ENCODE measurements at regions not wholly inside any gene's neighbourhood (a gene's known extent, or its start where the extent isn't known, plus 50 kb on each side); places are given as distances from the start of the nearest gene placed in this dataset.

DNA sequence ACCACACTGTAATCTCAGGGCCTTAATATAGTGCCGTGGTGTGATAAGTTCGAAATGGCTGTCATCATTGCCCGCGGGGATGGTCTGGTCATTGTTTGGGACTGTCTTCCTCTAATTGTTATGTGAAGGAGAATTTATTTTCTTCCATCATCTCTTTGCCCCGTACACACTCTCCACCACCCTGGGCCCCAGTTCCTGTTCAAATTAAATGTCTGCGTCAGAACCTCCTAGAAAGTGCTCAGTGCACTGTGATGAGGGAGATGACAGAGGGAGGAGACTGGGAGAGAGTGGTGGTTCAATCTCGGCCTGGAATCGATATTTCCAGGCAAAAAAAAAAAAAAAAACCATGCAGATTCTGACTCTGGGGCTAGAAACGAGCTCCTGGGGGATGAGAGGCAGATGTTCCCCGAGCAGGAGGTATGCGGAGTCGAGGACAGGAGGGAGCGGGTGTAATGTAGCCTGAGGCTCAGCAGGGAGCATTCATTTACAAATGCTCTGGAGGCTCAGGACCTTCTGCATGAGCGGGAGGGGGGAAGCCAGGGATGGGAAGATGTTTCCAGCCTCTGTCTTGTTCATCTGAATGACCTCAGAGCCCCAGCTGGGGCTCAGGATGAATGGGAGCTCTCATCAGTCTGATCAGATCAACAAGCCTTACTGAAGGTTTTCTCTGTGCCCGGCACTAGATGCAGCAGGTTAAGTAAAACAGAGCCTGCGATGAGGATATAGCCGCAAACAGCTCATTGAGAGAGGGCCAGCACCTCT is 219.5 kb downstream of the TBX5 start:
- no peaks in the 10 kb centered on the region for H4K20me1 ChIP-seq (replicated peaks; ENCODE audit: control insufficient read depth, insufficient read depth, low read length)
- ChIA-PET POLR2A (interaction anchor here (0.6 kb wide), 1 partner anchor 1062 kb away, joined by 3 read pairs; no protein-coding TSS in a partner anchor), CTCF (ENCODE audit: low intra/inter-chr PET ratio) (no interaction called here)
- 4% methylated on average over 17 of the region's 17 CpGs for WGBS (ENCODE audit: insufficient coverage, low coverage, missing lambda C conversion rate)
- ATAC-seq (no peak), DNase-seq (ENCODE audit: extremely low read depth in 1 of 4, low spot score in 3 of 4) (no peak), FAIRE-seq (no peak)
- H3K27ac ChIP-seq (ENCODE audit: extremely low read depth, low read depth, low read length) = no peak overlapping the region
- H3K79me2 ChIP-seq (ENCODE audit: control insufficient read depth, insufficient read depth, low read length) = no peaks in the 10 kb centered on the region
- H3K4me3 ChIP-seq = no peak overlapping the region
- no peaks in the 10 kb centered on the region for H3K4me1 ChIP-seq (replicated peaks in 1 of 2; ENCODE audit: control insufficient read depth in 2 of 2, insufficient read depth in 2 of 2, low read length in 2 of 2)
- in situ Hi-C loops (cut with MboI) = no loop called here
- H3K9me3 ChIP-seq (replicated peaks; ENCODE audit: control insufficient read depth, insufficient read depth, low read depth, low read length) = no peaks in the 10 kb centered on the region
- H3K4me2 ChIP-seq (ENCODE audit: insufficient read depth, low read length) = no peak overlapping the region
- H3K9me1 ChIP-seq (ENCODE audit: control insufficient read depth, insufficient read depth, low read length) = no peaks in the 10 kb centered on the region
- no TSS peak for BruUV-seq (replicated peaks)
- intact Hi-C loops (cut with micrococcal nuclease) = no loop called here
- no peak overlapping the region for H3K9ac ChIP-seq (ENCODE audit: insufficient read depth in 1 of 2, low read depth in 2 of 2, low read length in 2 of 2)
- TF ChIP-seq ETV1 (tag; conservative IDR thresholded peaks at IDR 0.05; ENCODE audit: low read depth) (no peak), HNRNPL (IDR thresholded peaks at IDR 0.05; ENCODE audit: low read depth, low read length) (no peak), RBM22 (IDR thresholded peaks at IDR 0.05; ENCODE audit: low read depth, low read length, poor library complexity, severe bottlenecking) (no peak), ZC3H8 (IDR thresholded peaks at IDR 0.05) (no peak), PHB (CRISPR knock-in tag; IDR thresholded peaks at IDR 0.05) (no peak), SMARCE1 (IDR thresholded peaks at IDR 0.05) (no peak)
- TF ChIP-seq, protein P1, sequence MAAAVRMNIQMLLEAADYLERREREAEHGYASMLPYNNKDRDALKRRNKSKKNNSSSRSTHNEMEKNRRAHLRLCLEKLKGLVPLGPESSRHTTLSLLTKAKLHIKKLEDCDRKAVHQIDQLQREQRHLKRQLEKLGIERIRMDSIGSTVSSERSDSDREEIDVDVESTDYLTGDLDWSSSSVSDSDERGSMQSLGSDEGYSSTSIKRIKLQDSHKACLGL (CRISPR knock-in tag; IDR thresholded peaks at IDR 0.05; ENCODE audit: borderline replicate concordance, poor library complexity, severe bottlenecking) = no peak
- H3K27me3 ChIP-seq (ENCODE audit: control insufficient read depth in 2 of 2, insufficient read depth in 2 of 2, low read length in 2 of 2) = no peaks in the 10 kb centered on the region; a peak in 2 of 5 replicates
- no peak overlapping the region for H2AFZ ChIP-seq (ENCODE audit: low read depth, low read length)
- H3K36me3 ChIP-seq (ENCODE audit: control insufficient read depth, insufficient read depth, low read length) = no peaks in the 10 kb centered on the region
